Mesendoderm (in vitro differentiated cells): ENCODE measurements at regions not wholly inside any gene's neighbourhood (a gene's known extent, or its start where the extent isn't known, plus 50 kb on each side); places are given as distances from the start of the nearest gene placed in this dataset. TPM values are rescaled to one million over a fixed set of nuclear protein-coding genes. Genes with fewer than 3 reads are reported as not detected.

Experiments used
- DNase-seq: peaks from one replicate; pipeline ENCODE4 v3.0.0; 2013
- H2AK5ac ChIP-seq: 2 replicates; pipeline ENCODE4 v1.6.1; 2013; ENCODE audit warnings: low read length, inconsistent platforms
- H2BK120ac ChIP-seq: 2 replicates; pipeline ENCODE4 v1.6.1; 2013; ENCODE audit warnings: low read depth, mild to moderate bottlenecking, low read length, moderate library complexity, mixed read lengths
- H2BK15ac ChIP-seq: replicated peaks from 2 replicates; pipeline ENCODE4 v1.6.1; 2013; ENCODE audit warnings: low read depth, mild to moderate bottlenecking, moderate library complexity
- H2BK5ac ChIP-seq: 2 replicates; pipeline ENCODE4 v1.6.1; 2013; ENCODE audit warnings: low read length, inconsistent platforms
- H3K18ac ChIP-seq: 2 replicates; pipeline ENCODE4 v1.6.1; 2013; ENCODE audit warnings: mild to moderate bottlenecking, low read length, mixed read lengths
- H3K23ac ChIP-seq: one replicate; pipeline ENCODE4 v1.6.1; 2013; ENCODE audit warnings: low read length
- H3K27ac ChIP-seq: 2 replicates; pipeline ENCODE4 v1.5.1; 2013; ENCODE audit warnings: low read depth, mild to moderate bottlenecking, inconsistent platforms, low read length, moderate library complexity
- H3K27me3 ChIP-seq: 2 replicates; pipeline ENCODE4 v1.6.1; 2013; ENCODE audit warnings: low read length, control low read depth, mild to moderate bottlenecking, inconsistent platforms; ENCODE audit not compliant: insufficient read depth, poor library complexity
- H3K36me3 ChIP-seq: 2 replicates; pipeline ENCODE4 v1.6.1; 2013; ENCODE audit warnings: low read length, inconsistent platforms; ENCODE audit not compliant: control insufficient read depth, insufficient read depth
- H3K4ac ChIP-seq: one replicate; pipeline ENCODE4 v1.6.1; 2013; ENCODE audit warnings: low read depth, mild to moderate bottlenecking, low read length, moderate library complexity
- H3K4me1 ChIP-seq: 2 replicates; pipeline ENCODE4 v1.6.1; 2013; ENCODE audit warnings: low read depth, low read length, inconsistent platforms; ENCODE audit not compliant: control insufficient read depth
- H3K4me2 ChIP-seq: 2 replicates; pipeline ENCODE4 v1.6.1; 2013; ENCODE audit warnings: low read length
- H3K4me3 ChIP-seq: 2 replicates; pipeline ENCODE4 v1.5.1; 2013; ENCODE audit warnings: mild to moderate bottlenecking, low read length
- H3K56ac ChIP-seq: one replicate; pipeline ENCODE4 v1.6.1; 2013; ENCODE audit warnings: low read length
- H3K79me1 ChIP-seq: 2 replicates; pipeline ENCODE4 v1.6.1; 2013; ENCODE audit warnings: low read length, inconsistent platforms
- H3K79me2 ChIP-seq: 2 replicates; pipeline ENCODE4 v1.6.1; 2013; ENCODE audit warnings: mild to moderate bottlenecking, low read length; ENCODE audit not compliant: control insufficient read depth, insufficient read depth
- H3K9ac ChIP-seq: 2 replicates; pipeline ENCODE4 v1.6.1; 2013; ENCODE audit warnings: low read length, inconsistent platforms
- H4K5ac ChIP-seq: one replicate; pipeline ENCODE4 v1.6.1; 2013; ENCODE audit warnings: low read length
- H4K8ac ChIP-seq: one replicate; pipeline ENCODE4 v1.6.1; 2013; ENCODE audit warnings: low read depth, mild to moderate bottlenecking, control low read depth, low read length, moderate library complexity
- WGBS: extraction: QIAGEN DNeasy Blood & Tissue Kit; methylation state at CpG from one replicate; pipeline ENCODE4 v1.1.7; 2013; ENCODE audit warnings: low lambda C conversion rate, missing lambda C conversion rate; ENCODE audit not compliant: insufficient coverage; ENCODE audit errors: extremely low coverage; 5-methylcytosine and 5-hydroxymethylcytosine counted together
- small RNA-seq: library from polyadenylated mRNA; stranded (forward); fragments of <200 nt; extraction: miRNeasy Mini kit (QIAGEN cat#:217004); gene quantifications from one replicate; pipeline ENCODE3, GENCODE V24; 2013; ENCODE audit not compliant: insufficient read depth

- no peaks in the 10 kb centered on the region for H3K36me3 ChIP-seq
- H3K56ac ChIP-seq, result no peak overlapping the region
- DNase-seq, result no peak
- no peak overlapping the region for H4K5ac ChIP-seq
- H3K79me2 ChIP-seq, result no peaks in the 10 kb centered on the region
- H4K8ac ChIP-seq, result no peak overlapping the region
- H3K4me2 ChIP-seq, result no peak overlapping the region
- H3K4ac ChIP-seq, result no peak overlapping the region
- no peak overlapping the region for H2AK5ac ChIP-seq
- H3K9ac ChIP-seq, result no peak overlapping the region
- no peak overlapping the region for H3K4me3 ChIP-seq
- no peak overlapping the region for H3K27ac ChIP-seq
- no peaks in the 10 kb centered on the region for H3K27me3 ChIP-seq
- H3K4me1 ChIP-seq, result no peaks in the 10 kb centered on the region
- no peak overlapping the region for H2BK15ac ChIP-seq
- no peak overlapping the region for H2BK120ac ChIP-seq
- H3K18ac ChIP-seq, result no peak overlapping the region
- H3K79me1 ChIP-seq, result no peaks in the 10 kb centered on the region
- H3K23ac ChIP-seq, result no peak overlapping the region
- no CpG with 5 or more reads among the region's 1 CpG for WGBS
- H2BK5ac ChIP-seq, result no peak overlapping the region
Observed at GRCh38 chr3:180548050-180548449, 53.9 kb upstream of the TTC14 start.

Small RNA genes lying in the stretch of these regions (small RNA-seq; reads per million reads assigned to genes)
- gene AC134503.1 (not detected), gene RF00096 (not detected), gene RNA5SP149 (4.8 reads per million, percentile 69 among the genes with 10 or more reads in this experiment)
